Activated T-cell treated with anti-CD3 and anti-CD28 coated beads for 4 hours (primary cell): ENCODE measurements at regions not wholly inside any gene's neighbourhood (a gene's known extent, or its start where the extent isn't known, plus 50 kb on each side); places are given as distances from the start of the nearest gene placed in this dataset.
"Not testable (repeated sequence)": the region's sequence is repeated elsewhere in the genome, so short reads cannot be mapped to it uniquely, and the experiment has no call there.

Experiments used
- DNase-seq: peaks from one replicate; pipeline ENCODE4 v3.0.0-alpha.2; 2020

GRCh38 chr5:138646671-138647070, 71.5 kb upstream of the HSPA9 start:
- no peak for DNase-seq

GRCh38 chr5:138645778-138646575, 70.8 kb upstream of the HSPA9 start:
- no peak for DNase-seq

- no peak for DNase-seq
Measured at GRCh38 chr5:138643040-138643791, 68.0 kb upstream of the HSPA9 start.

GRCh38 chr5:138641547-138642298, 66.5 kb upstream of the HSPA9 start:
- DNase-seq = peak; percentile 74

GRCh38 chr5:138640646-138641254, 65.5 kb upstream of the HSPA9 start:
- DNase-seq = no peak

GRCh38 chr5:138640138-138640537, 64.9 kb upstream of the HSPA9 start:
- DNase-seq = no peak

- DNase-seq = no peak
Measured at GRCh38 chr5:138639326-138639725, 64.1 kb upstream of the HSPA9 start.

- DNase-seq = no peak
Measured at GRCh38 chr5:138637256-138637655, 62.1 kb upstream of the HSPA9 start.

GRCh38 chr5:138636398-138636944, 61.3 kb upstream of the HSPA9 start:
- no peak for DNase-seq

- DNase-seq = no peak
Measured at GRCh38 chr5:138635708-138636107, 60.5 kb upstream of the HSPA9 start.

GRCh38 chr5:138635265-138635664, 60.1 kb upstream of the HSPA9 start:
- DNase-seq = no peak

GRCh38 chr5:138634804-138635203, 59.6 kb upstream of the HSPA9 start:
- not testable (repeated sequence) for DNase-seq

GRCh38 chr5:138632900-138633489, 57.8 kb upstream of the HSPA9 start:
- DNase-seq = no peak

GRCh38 chr5:138631096-138631928, 56.1 kb upstream of the HSPA9 start:
- no peak for DNase-seq

GRCh38 chr5:138629392-138629791, 54.2 kb upstream of the HSPA9 start:
- DNase-seq = no peak

GRCh38 chr5:138626333-138626944, 51.2 kb upstream of the HSPA9 start:
- no peak for DNase-seq

- no peak for DNase-seq
Measured at GRCh38 chr5:138625134-138625533, 49.9 kb upstream of the HSPA9 start.
